ENCODE measurements at regions not wholly inside any gene's neighbourhood (a gene's known extent, or its start where the extent isn't known, plus 50 kb on each side); places are given as distances from the start of the nearest gene placed in this dataset.

DNA sequence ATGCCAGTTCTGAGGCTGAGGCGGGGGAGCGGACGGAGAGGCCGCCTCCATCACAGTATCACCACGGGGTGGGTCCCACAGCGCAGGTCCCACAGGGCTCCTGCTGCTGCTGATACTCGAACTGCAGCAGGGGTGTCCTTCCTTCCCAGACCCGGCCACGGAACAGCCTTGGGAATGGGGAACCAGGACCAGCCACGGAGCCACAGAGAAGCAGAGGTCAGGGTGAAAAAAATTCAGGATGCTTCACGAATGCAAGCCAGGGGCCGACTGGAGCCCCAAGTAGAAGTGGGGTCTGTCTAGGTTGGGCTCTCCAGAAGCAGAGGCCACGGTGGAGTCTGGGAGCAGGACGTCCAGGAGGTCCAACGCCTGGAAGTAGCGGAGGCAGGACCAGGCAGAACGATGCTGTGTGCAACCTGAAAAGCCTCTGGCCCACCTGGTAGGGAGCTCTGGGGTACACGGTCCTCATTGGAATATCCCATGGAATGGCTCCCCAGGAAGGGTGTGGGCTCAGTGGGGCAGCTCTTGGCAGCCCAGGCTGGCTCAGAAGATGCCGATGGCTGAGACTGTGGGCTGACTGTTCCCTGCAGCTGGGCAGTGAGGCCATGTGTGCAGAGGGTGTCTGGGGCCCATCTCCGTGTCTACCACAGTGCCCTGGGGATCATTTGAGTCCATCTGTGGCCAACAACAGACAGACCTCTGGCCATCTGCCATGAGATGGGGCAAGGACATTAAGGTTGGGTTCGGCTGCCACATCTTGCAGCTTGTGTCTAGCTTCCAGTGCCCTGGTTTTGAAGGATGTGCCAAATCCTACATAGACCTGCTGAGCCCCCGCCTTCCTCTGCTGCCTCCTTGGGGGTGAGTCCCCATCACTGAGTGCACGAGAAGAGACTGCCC lies 66.9 kb upstream of the FCN1 start:
- CTCF ChIA-PET = no interaction called here
- H3K4me3 Mint-ChIP-seq = no peak overlapping the region

DNA sequence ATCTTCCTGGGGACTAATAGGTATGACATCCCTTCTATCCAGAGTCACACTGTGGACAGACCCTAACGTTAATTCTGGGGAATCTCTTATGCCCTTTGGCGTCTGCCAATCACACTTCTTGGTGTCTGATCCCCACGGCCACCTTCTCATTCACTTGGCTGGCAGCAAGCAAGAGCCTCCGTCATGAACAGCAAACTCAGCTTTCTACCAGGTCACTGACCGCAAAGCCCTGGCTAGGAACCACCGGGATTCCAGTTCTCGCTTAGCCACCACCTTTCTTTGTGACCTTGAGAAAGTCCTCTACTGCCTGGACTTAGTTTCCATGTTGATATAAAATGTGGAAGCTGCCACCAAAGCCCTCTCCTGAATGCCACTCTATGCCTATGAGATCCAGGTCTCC lies 67.7 kb upstream of the FCN1 start:
- peaks cover 9% of the 10 kb centered on the region for H3K27me3 Mint-ChIP-seq
- H3K27me3 ChIP-seq (ENCODE audit: control insufficient read depth in 1 of 2, insufficient read depth in 2 of 2, low read length in 2 of 2) = no peaks in the 10 kb centered on the region
- H3K9me3 Mint-ChIP-seq = peaks cover 5% of the 10 kb centered on the region
- ATAC-seq (ENCODE audit: poor library complexity) = no peak
- no peak overlapping the region for H3K4me3 Mint-ChIP-seq
- H3K36me3 Mint-ChIP-seq (ENCODE audit: low read depth) = no peaks in the 10 kb centered on the region
- no peaks in the 10 kb centered on the region for H3K36me3 ChIP-seq (ENCODE audit: insufficient read depth, low read length)
- peaks cover 12 to 39% of the 10 kb centered on the region in 2 experiments for H3K9me3 ChIP-seq (ENCODE audit: control insufficient read depth in 1 of 2, insufficient read depth in 1 of 2, low read length in 2 of 2)
- no peak overlapping the region for H3K27ac Mint-ChIP-seq
- intact Hi-C loops (cut with DNase I, micrococcal nuclease) = no loop called here
- H3K27ac ChIP-seq (ENCODE audit: low read depth in 1 of 2, low read length in 2 of 2) = no peak overlapping the region
- TF ChIP-seq CTCF (IDR thresholded peaks at IDR 0.05) = no peak
- no peak for DNase-seq
- H3K4me3 ChIP-seq (ENCODE audit: low read length) = no peak overlapping the region
- H3K4me1 ChIP-seq (ENCODE audit: insufficient read depth, low read length) = no peaks in the 10 kb centered on the region
- ChIA-PET POLR2A (no interaction called here), CTCF (no interaction called here)
- H3K4me1 Mint-ChIP-seq (ENCODE audit: low read depth) = no peaks in the 10 kb centered on the region

More for the DNA sequence above, 66.9 kb upstream of the FCN1 start:
- ATAC-seq (ENCODE audit: poor library complexity) (no peak), DNase-seq (peak in 1 of 14 experiments; percentile 26)
- H3K36me3 Mint-ChIP-seq (ENCODE audit: low read depth) = no peaks in the 10 kb centered on the region
- POLR2A ChIA-PET = no interaction called here
- Histone ChIP-seq H3K4me3 (ENCODE audit: low read length) (no peak overlapping the region), H3K27ac (ENCODE audit: low read depth in 1 of 2, low read length in 2 of 2) (no peak overlapping the region), H3K27me3 (ENCODE audit: control insufficient read depth in 1 of 2, insufficient read depth in 2 of 2, low read length in 2 of 2) (no peaks in the 10 kb centered on the region), H3K36me3 (ENCODE audit: insufficient read depth, low read length) (no peaks in the 10 kb centered on the region), H3K4me1 (ENCODE audit: insufficient read depth, low read length) (no peaks in the 10 kb centered on the region), H3K9me3 (ENCODE audit: control insufficient read depth in 1 of 2, insufficient read depth in 1 of 2, low read length in 2 of 2) (peaks cover 12 to 37% of the 10 kb centered on the region in 2 experiments)
- peaks cover 9% of the 10 kb centered on the region for H3K27me3 Mint-ChIP-seq
- intact Hi-C loops (cut with DNase I, micrococcal nuclease) = no loop called here
- no peaks in the 10 kb centered on the region for H3K4me1 Mint-ChIP-seq (ENCODE audit: low read depth)
- H3K27ac Mint-ChIP-seq = no peak overlapping the region
- H3K9me3 Mint-ChIP-seq = peaks cover 5% of the 10 kb centered on the region
- TF ChIP-seq CTCF (IDR thresholded peaks at IDR 0.05) = no peak

GRCh38 chr9:134986957-134987356 lies 69.2 kb upstream of the FCN1 start:
- H3K27ac Mint-ChIP-seq = no peak overlapping the region
- ChIA-PET CTCF (no interaction called here), POLR2A (no interaction called here)
- no peaks in the 10 kb centered on the region for H3K27me3 Mint-ChIP-seq
- Histone ChIP-seq H3K27ac (ENCODE audit: low read depth in 1 of 2, low read length in 2 of 2) (no peak overlapping the region), H3K9me3 (ENCODE audit: control insufficient read depth in 1 of 2, insufficient read depth in 1 of 2, low read length in 2 of 2) (peaks cover 12 to 34% of the 10 kb centered on the region in 2 experiments), H3K36me3 (ENCODE audit: insufficient read depth, low read length) (no peaks in the 10 kb centered on the region), H3K4me3 (ENCODE audit: low read length) (no peak overlapping the region), H3K27me3 (ENCODE audit: control insufficient read depth in 1 of 2, insufficient read depth in 2 of 2, low read length in 2 of 2) (no peaks in the 10 kb centered on the region), H3K4me1 (ENCODE audit: insufficient read depth, low read length) (no peaks in the 10 kb centered on the region)
- no peaks in the 10 kb centered on the region for H3K36me3 Mint-ChIP-seq (ENCODE audit: low read depth)
- ATAC-seq (ENCODE audit: poor library complexity) = no peak
- no peak for TF ChIP-seq CTCF (IDR thresholded peaks at IDR 0.05)
- H3K4me1 Mint-ChIP-seq (ENCODE audit: low read depth) = no peaks in the 10 kb centered on the region
- intact Hi-C loops (cut with DNase I, micrococcal nuclease) = no loop called here
- no peak overlapping the region for H3K4me3 Mint-ChIP-seq
- peaks cover 4% of the 10 kb centered on the region for H3K9me3 Mint-ChIP-seq
- peak in 1 of 14 experiments; percentile 8 for DNase-seq
